Superior temporal gyrus (tissue), 1 donor: ENCODE measurements at regions not wholly inside any gene's neighbourhood (a gene's known extent, or its start where the extent isn't known, plus 50 kb on each side); places are given as distances from the start of the nearest gene placed in this dataset.
"Not testable (repeated sequence)": the region's sequence is repeated elsewhere in the genome, so short reads cannot be mapped to it uniquely, and the experiment has no call there.

ENCODE experiments used
- DNase-seq: peaks from one replicate; pipeline ENCODE4 v3.0.0-alpha.2; 2016; ENCODE audit errors: extremely low spot score

GRCh38 chr6:16039892-16040627 lies 88.8 kb upstream of the MYLIP start:
- not testable (repeated sequence) for DNase-seq

- DNase-seq: no peak
Observed at GRCh38 chr6:16038938-16039337, 89.9 kb upstream of the MYLIP start.

GRCh38 chr6:16035488-16036080 lies 93.3 kb upstream of the MYLIP start:
- no peak for DNase-seq

GRCh38 chr6:16033214-16033613 lies 95.7 kb upstream of the MYLIP start:
- no peak for DNase-seq

GRCh38 chr6:16031278-16031981 lies 97.5 kb upstream of the MYLIP start:
- no peak for DNase-seq

- no peak for DNase-seq
Observed at GRCh38 chr6:16028966-16029365, 99.9 kb upstream of the MYLIP start.

GRCh38 chr6:16020259-16020658 lies 108.6 kb upstream of the MYLIP start:
- no peak for DNase-seq

- DNase-seq: no peak
Observed at GRCh38 chr6:16019462-16019861, 109.4 kb upstream of the MYLIP start.

GRCh38 chr6:16018626-16019025 lies 110.3 kb upstream of the MYLIP start:
- DNase-seq: no peak

GRCh38 chr6:16014325-16014724 lies 114.6 kb upstream of the MYLIP start:
- DNase-seq: not testable (repeated sequence)

GRCh38 chr6:16007146-16007545 lies 121.7 kb upstream of the MYLIP start:
- DNase-seq: no peak

- DNase-seq: no peak
Observed at GRCh38 chr6:16006681-16007080, 122.2 kb upstream of the MYLIP start.

- DNase-seq: no peak
Observed at GRCh38 chr6:16004934-16005679, 123.8 kb upstream of the MYLIP start.

GRCh38 chr6:16003197-16003491 lies 125.7 kb upstream of the MYLIP start:
- no peak for DNase-seq

- DNase-seq: no peak
Observed at GRCh38 chr6:16002332-16003196, 126.3 kb upstream of the MYLIP start.

GRCh38 chr6:16001158-16001557 lies 127.7 kb upstream of the MYLIP start:
- DNase-seq: no peak

- DNase-seq: no peak
Observed at GRCh38 chr6:15999201-15999600, 129.7 kb upstream of the MYLIP start.

- no peak for DNase-seq
Observed at GRCh38 chr6:15997586-15998388, 131.1 kb upstream of the MYLIP start.

GRCh38 chr6:15996030-15996429 lies 132.9 kb upstream of the MYLIP start:
- DNase-seq: no peak

GRCh38 chr6:15995493-15995892 lies 133.4 kb upstream of the MYLIP start:
- no peak for DNase-seq
